HCT116 (cell line): ENCODE measurements at regions not wholly inside any gene's neighbourhood (a gene's known extent, or its start where the extent isn't known, plus 50 kb on each side); places are given as distances from the start of the nearest gene placed in this dataset.

Experiments
- ATAC-seq: fragments of 200-7000 bp; cut with Tn5 transposase; 2 replicates; pipeline ENCODE4 v1.9.1; 2020; ENCODE audit warnings: mild to moderate bottlenecking, moderate library complexity
- BruUV-seq: library from RNA; stranded (reverse); fragments of 400-500 nt; replicated peaks from 2 replicates; lab custom pipeline; 2021; lab: Mats Ljungman, UMichigan
- CTCF ChIA-PET: fragments of 300-600 bp; sonication (Branson Sonifier 250); formaldehyde crosslinking; loops from one replicate; lab custom pipeline; 2021; ENCODE audit warnings: antibody characterized with exemption; lab: Charles Lee
- POLR2A ChIA-PET: fragments of 300-600, 350-600 bp; sonication (Branson Sonifier 250); formaldehyde crosslinking; loops from one replicate; lab custom pipeline; 2021; ENCODE audit warnings: antibody characterized with exemption; lab: Charles Lee
- RAD21 ChIA-PET, 2 experiments: fragments of 300-600 bp; sonication (Branson Sonifier 250); formaldehyde crosslinking; loops; one replicate each; lab custom pipeline; 2023; ENCODE audit warnings: low total read pairs in 2 of 2; ENCODE audit not compliant: uncharacterized antibody in 2 of 2, unreplicated experiment in 2 of 2, low non-redundant PET in 1 of 2; lab: Charles Lee
- DNase-seq: peaks from one replicate; pipeline ENCODE4 v3.0.0-alpha.2; 2010; ENCODE audit warnings: low read depth, low spot score
- H2AFZ ChIP-seq: fragments of 200-600 bp; shearing (Covaris generic), sonication (generic); 2 replicates; pipeline ENCODE4 v1.6.1; 2017; ENCODE audit warnings: low read depth, mixed run types, mixed read lengths, antibody characterized with exemption, low read length; ENCODE audit not compliant: poor library complexity, severe bottlenecking
- H3K27ac ChIP-seq: 2 replicates; pipeline ENCODE4 v1.5.1; 2012; ENCODE audit warnings: low read depth, low read length
- H3K27me3 ChIP-seq: fragments of 200-600 bp; sonication (generic); 2 replicates; pipeline ENCODE4 v1.6.1; 2016; ENCODE audit warnings: mixed run types, low read length, mixed read lengths; ENCODE audit not compliant: insufficient read depth
- H3K36me3 ChIP-seq, 2 experiments: fragments of 200-500 bp in 1 of 2; fragments of 200-600 bp in 1 of 2; sonication (Bioruptor generic) in 1 of 2; sonication (generic) in 1 of 2; 2 replicates each; pipeline versions ENCODE4 v1.5.1 to v1.6.1; 2014 to 2016; ENCODE audit warnings: low read length in 2 of 2, inconsistent platforms in 1 of 2, mixed read lengths in 1 of 2, mixed run types in 1 of 2; ENCODE audit not compliant: insufficient read depth in 2 of 2, control insufficient read depth in 1 of 2
- H3K4me1 ChIP-seq, 2 experiments: fragments of 200-600 bp in 1 of 2; sonication (generic) in 1 of 2; 2 replicates each; pipeline versions ENCODE4 v1.5.1 to v1.6.1; 2012 to 2017; ENCODE audit warnings: low read length in 2 of 2, inconsistent platforms in 1 of 2, mild to moderate bottlenecking in 1 of 2, mixed read lengths in 1 of 2, mixed run types in 1 of 2, moderate library complexity in 1 of 2; ENCODE audit not compliant: insufficient read depth in 2 of 2, control insufficient read depth in 1 of 2
- H3K4me2 ChIP-seq: fragments of 200-600 bp; sonication (generic); 2 replicates; pipeline ENCODE4 v1.6.1; 2017; ENCODE audit warnings: mixed run types, low read length, mixed read lengths
- H3K4me3 ChIP-seq, 2 experiments: fragments of 200-600 bp in 1 of 2; sonication (generic) in 1 of 2; replicated peaks in 1 of 2; 2 replicates each; pipeline ENCODE4 v1.5.1; 2011 to 2016; ENCODE audit warnings: low read length in 2 of 2, control low read depth in 1 of 2, low read depth in 1 of 2, mild to moderate bottlenecking in 1 of 2, mixed read lengths in 1 of 2, mixed run types in 1 of 2
- H3K79me2 ChIP-seq: fragments of 200-600 bp; sonication (generic); 2 replicates; pipeline ENCODE4 v1.6.1; 2017; ENCODE audit warnings: mild to moderate bottlenecking, mixed run types, low read length, moderate library complexity, mixed read lengths; ENCODE audit not compliant: insufficient read depth
- H3K9ac ChIP-seq: fragments of 200-600 bp; sonication (generic); 2 replicates; pipeline ENCODE4 v1.6.1; 2016; ENCODE audit warnings: low read length, mixed read lengths
- H3K9me2 ChIP-seq: fragments of 200-600 bp; sonication (generic), shearing (Covaris generic); 2 replicates; pipeline ENCODE4 v1.6.1; 2017; ENCODE audit warnings: mixed run types, mild to moderate bottlenecking, moderate library complexity; ENCODE audit not compliant: insufficient read depth
- H3K9me3 ChIP-seq, 2 experiments: fragments of 200-500 bp in 1 of 2; fragments of 200-600 bp in 1 of 2; sonication (Bioruptor generic) in 1 of 2; sonication (generic) in 1 of 2; 2 replicates each; pipeline ENCODE4 v1.6.1; 2014 to 2017; ENCODE audit warnings: low read length in 2 of 2, mixed read lengths in 2 of 2, inconsistent platforms in 1 of 2, low read depth in 1 of 2, mild to moderate bottlenecking in 1 of 2, mixed run types in 1 of 2, moderate library complexity in 1 of 2; ENCODE audit not compliant: control insufficient read depth in 1 of 2, insufficient read depth in 1 of 2
- H4K20me1 ChIP-seq: fragments of 200-600 bp; sonication (generic), shearing (Covaris generic); 2 replicates; pipeline ENCODE4 v1.6.1; 2017; ENCODE audit warnings: mixed run types, mild to moderate bottlenecking, moderate library complexity; ENCODE audit not compliant: insufficient read depth
- ATF3 ChIP-seq: IDR thresholded peaks from 2 replicates; pipeline ENCODE4 v1.6.1; 2012
- CBX3 ChIP-seq: IDR thresholded peaks from 2 replicates; pipeline ENCODE4 v1.6.1; 2012; ENCODE audit warnings: low read depth
- CEBPB ChIP-seq: IDR thresholded peaks from 2 replicates; pipeline ENCODE4 v1.6.1; 2012; ENCODE audit warnings: low read depth
- EGR1 ChIP-seq: IDR thresholded peaks from 2 replicates; pipeline ENCODE4 v1.6.1; 2012; ENCODE audit warnings: low read depth
- ELF1 ChIP-seq: IDR thresholded peaks from 2 replicates; pipeline ENCODE4 v1.6.1; 2012; ENCODE audit warnings: low read depth, borderline replicate concordance
- EZH2 ChIP-seq: fragments of 200-600 bp; sonication (generic); IDR thresholded peaks from 2 replicates; pipeline ENCODE4 v1.6.1; 2017; ENCODE audit warnings: antibody characterized with exemption, mixed run types
- EZH2phosphoT487 ChIP-seq: fragments of 200-600 bp; IDR thresholded peaks from 2 replicates; pipeline ENCODE4 v1.6.1; 2018; ENCODE audit warnings: antibody characterized with exemption, borderline replicate concordance
- FOSL1 ChIP-seq: IDR thresholded peaks from 2 replicates; pipeline ENCODE4 v1.6.1; 2012; ENCODE audit warnings: low read depth
- POLR2A ChIP-seq: IDR thresholded peaks from 2 replicates; pipeline ENCODE4 v1.7.0; 2011; ENCODE audit warnings: borderline replicate concordance; ENCODE audit not compliant: insufficient read depth, insufficient read length; ENCODE audit errors: extremely low read depth
- POLR2AphosphoS5 ChIP-seq: IDR thresholded peaks from 2 replicates; pipeline ENCODE4 v1.6.1; 2011; ENCODE audit warnings: mild to moderate bottlenecking, low read depth, low read length, moderate library complexity
- RAD21 ChIP-seq: IDR thresholded peaks from 2 replicates; pipeline ENCODE4 v1.6.1; 2012; ENCODE audit warnings: low read depth, mild to moderate bottlenecking
- REST ChIP-seq: IDR thresholded peaks from 2 replicates; pipeline ENCODE4 v1.6.1; 2012; ENCODE audit warnings: low read depth
- SIN3A ChIP-seq: IDR thresholded peaks from 2 replicates; pipeline ENCODE4 v1.6.1; 2012; ENCODE audit warnings: low read depth
- SP1 ChIP-seq: IDR thresholded peaks from 2 replicates; pipeline ENCODE4 v1.6.1; 2012; ENCODE audit warnings: low read depth
- SRF ChIP-seq: IDR thresholded peaks from 2 replicates; pipeline ENCODE4 v1.6.1; 2012; ENCODE audit warnings: low read depth
- ZBTB33 ChIP-seq: IDR thresholded peaks from 2 replicates; pipeline ENCODE4 v1.6.1; 2011; ENCODE audit warnings: mild to moderate bottlenecking, low read length, moderate library complexity; ENCODE audit not compliant: insufficient replicate concordance; ENCODE audit errors: extremely low read depth
- ZFX ChIP-seq: fragments of 450-650 bp; IDR thresholded peaks from 2 replicates; pipeline ENCODE4 v1.6.1; 2017
- ZNF274 ChIP-seq: fragments of 200-500 bp; sonication (Bioruptor generic); IDR thresholded peaks from 2 replicates; pipeline ENCODE4 v1.6.1; 2014; ENCODE audit warnings: mild to moderate bottlenecking, low read depth, low read length, inconsistent platforms
- intact Hi-C: fragments of 100-400 bp; cut with micrococcal nuclease; formaldehyde crosslinking; loops from 2 replicates; pipeline ENCODE4 v1.10.0; 2022
- TF ChIP-seq, protein P1 (sequence below): IDR thresholded peaks from 2 replicates; pipeline ENCODE4 v1.6.1; 2012

DNA sequence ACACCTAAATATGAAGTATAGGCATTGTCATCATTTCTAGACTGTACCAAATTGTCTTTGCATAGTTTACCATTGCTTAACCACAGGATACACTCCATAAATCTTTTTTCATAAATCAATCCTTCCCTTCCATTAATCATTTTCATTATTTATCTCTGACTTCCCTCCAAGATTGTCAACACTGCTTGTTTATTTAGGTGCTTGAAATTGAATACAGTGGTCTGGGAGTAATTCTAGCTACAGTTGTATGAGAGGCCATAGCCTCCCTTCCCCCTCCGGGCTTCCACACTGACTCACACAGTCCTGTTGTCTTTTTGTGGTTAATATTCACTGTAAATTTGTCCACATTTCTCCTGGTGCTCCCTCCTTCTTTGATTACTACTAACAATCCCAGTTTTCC is 114.2 kb upstream of the ARID2 start:
- intact Hi-C loops, result no loop called here
- Histone ChIP-seq H3K4me2 (no peak overlapping the region), H3K9me2 (no peaks in the 10 kb centered on the region), H3K9ac (no peak overlapping the region), H3K79me2 (no peaks in the 10 kb centered on the region), H3K27ac (no peak overlapping the region), H2AFZ (no peak overlapping the region), H4K20me1 (no peaks in the 10 kb centered on the region), H3K9me3 (no peaks in the 10 kb centered on the region), H3K36me3 (no peaks in the 10 kb centered on the region), H3K27me3 (no peaks in the 10 kb centered on the region), H3K4me1 (no peaks in the 10 kb centered on the region), H3K4me3 (no peak overlapping the region)
- POLR2A ChIA-PET, result no interaction called here
- ATAC-seq (no peak), DNase-seq (no peak)
- TF ChIP-seq EGR1 (no peak), POLR2A (no peak), CEBPB (no peak), ZFX (no peak), EZH2phosphoT487 (no peak)
- BruUV-seq, result no TSS peak
- CTCF ChIA-PET, result no interaction called here
- RAD21 ChIA-PET, result no interaction called here

DNA sequence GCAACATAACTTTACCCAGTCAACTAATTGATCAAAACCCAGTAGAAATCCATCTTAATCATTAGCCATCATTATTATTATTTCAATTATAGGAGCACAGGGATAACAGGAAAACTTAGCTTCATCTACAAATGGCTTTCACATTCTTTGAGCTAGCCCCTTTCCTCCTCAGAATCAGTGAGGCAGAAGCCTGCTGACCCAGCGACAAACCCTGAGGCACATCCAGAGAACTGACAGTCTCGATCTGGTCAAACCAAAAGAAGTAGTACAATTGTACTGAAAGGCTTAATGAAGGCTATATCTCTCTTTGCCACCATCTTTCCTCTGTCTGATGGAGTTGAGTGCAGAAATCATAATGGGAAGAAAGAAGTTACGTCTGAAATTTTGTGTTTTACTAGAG is 109.8 kb upstream of the ARID2 start:
- ChIA-PET RAD21 (no interaction called here), CTCF (no interaction called here), POLR2A (no interaction called here)
- Histone ChIP-seq H3K9me3 (no peaks in the 10 kb centered on the region), H3K9ac (no peak overlapping the region), H3K79me2 (no peaks in the 10 kb centered on the region), H3K4me1 (no peaks in the 10 kb centered on the region), H3K4me3 (no peak overlapping the region), H4K20me1 (no peaks in the 10 kb centered on the region), H3K27me3 (no peaks in the 10 kb centered on the region), H3K4me2 (no peak overlapping the region), H3K9me2 (no peaks in the 10 kb centered on the region), H3K36me3 (no peaks in the 10 kb centered on the region), H3K27ac (no peak overlapping the region), H2AFZ (no peak overlapping the region)
- intact Hi-C loops, result no loop called here
- DNase-seq, result no peak
- ATAC-seq, result no peak
- BruUV-seq, result no TSS peak
- TF ChIP-seq FOSL1 (no peak), ZBTB33 (no peak), SRF (no peak), RAD21 (no peak), POLR2A (no peak), SP1 (no peak), EZH2 (no peak), POLR2AphosphoS5 (no peak), ELF1 (no peak), CBX3 (no peak), REST (no peak), SIN3A (no peak), ZNF274 (no peak), ATF3 (no peak)
- TF ChIP-seq, protein P1, sequence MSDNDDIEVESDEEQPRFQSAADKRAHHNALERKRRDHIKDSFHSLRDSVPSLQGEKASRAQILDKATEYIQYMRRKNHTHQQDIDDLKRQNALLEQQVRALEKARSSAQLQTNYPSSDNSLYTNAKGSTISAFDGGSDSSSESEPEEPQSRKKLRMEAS, result no peak
